ENCODE measurements at regions not wholly inside any gene's neighbourhood (a gene's known extent, or its start where the extent isn't known, plus 50 kb on each side); places are given as distances from the start of the nearest gene placed in this dataset.

GRCh38 chr4:1490654-1491327 is 84.5 kb upstream of the NKX1-1 start:
- intact Hi-C loops (cut with DNase I): no loop called here
- DNase-seq: peak in 5 of 10 donors; percentile 7 to 76 (median 48)

- peak in 5 of 10 donors; percentile 11 to 73 (median 54) for DNase-seq
- intact Hi-C loops (cut with DNase I): no loop called here
These were observed 83.9 kb upstream of the NKX1-1 start for GRCh38 chr4:1490011-1490653.

DNA sequence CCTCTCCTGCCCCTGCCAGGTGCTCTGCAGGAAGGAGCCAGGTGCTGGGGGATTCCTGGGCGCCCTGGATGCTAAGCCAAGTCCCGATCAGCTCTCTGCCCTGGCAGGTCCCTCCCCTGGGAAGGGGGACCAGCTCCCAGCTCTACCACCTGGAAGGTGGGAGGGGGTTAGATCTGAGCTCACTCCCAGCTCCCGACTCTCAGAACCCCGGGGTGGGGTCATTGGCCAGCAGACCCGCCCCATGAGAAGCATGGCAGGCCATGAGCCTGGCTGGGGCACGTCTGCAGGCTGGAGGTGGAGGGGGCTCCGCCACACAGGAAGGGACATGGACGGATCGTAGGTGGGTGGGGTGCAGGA is 83.4 kb upstream of the NKX1-1 start:
- intact Hi-C loops (cut with DNase I): no loop called here

DNA sequence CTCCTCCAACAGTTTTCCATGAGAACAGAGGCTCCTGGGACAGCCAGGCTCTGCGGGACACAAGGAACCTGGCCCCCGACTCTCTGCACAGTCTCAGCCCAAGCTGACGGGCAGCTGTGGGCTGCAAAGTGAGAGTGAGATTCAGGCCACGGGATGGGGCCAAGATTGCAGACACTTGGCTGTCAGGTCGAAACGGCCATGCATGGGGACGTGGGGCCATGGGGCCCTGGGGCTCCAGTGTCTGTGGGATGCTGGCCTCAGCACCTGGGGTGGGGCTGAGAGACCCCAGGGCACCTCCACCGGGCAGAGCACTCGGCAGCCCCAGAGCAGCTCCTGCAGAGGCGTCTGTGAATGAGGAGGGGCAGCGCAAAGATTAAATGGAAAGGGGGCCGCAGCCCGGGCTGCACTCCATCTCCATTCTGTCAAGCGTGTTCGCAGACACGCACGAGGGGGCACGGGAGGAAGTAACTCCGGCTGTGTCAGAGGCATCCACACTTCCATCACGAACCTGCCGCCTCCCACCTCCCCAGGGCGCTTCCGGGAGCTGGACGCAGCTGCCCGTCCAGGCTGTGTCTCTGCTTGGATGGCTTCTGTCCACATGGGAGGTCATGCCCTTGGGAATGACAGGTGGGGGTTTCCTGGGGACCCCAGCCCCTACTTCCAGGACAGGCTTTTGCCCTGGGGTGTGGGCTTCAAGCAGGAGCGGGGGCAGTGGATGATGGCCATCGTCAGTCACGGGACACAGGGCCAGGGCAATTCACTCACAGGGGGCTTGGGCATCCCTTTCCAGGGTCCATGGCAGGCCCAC is 82.8 kb upstream of the NKX1-1 start:
- peak in 4 of 10 donors; percentile 6 to 71 (median 38) for DNase-seq
- intact Hi-C loops (cut with DNase I): no loop called here

More for the DNA sequence above, 83.4 kb upstream of the NKX1-1 start:
- peak in 3 of 10 donors; percentile 12 to 57 (median 37) for DNase-seq

GRCh38 chr4:1488357-1488756 is 82.1 kb upstream of the NKX1-1 start:
- intact Hi-C loops (cut with DNase I): no loop called here
- peak in 2 of 10 donors; percentile 25 to 33 for DNase-seq

- peak in 1 of 10 donors; percentile 34 for DNase-seq
- intact Hi-C loops (cut with DNase I): no loop called here
These were observed 81.5 kb upstream of the NKX1-1 start for GRCh38 chr4:1487761-1488160.

DNA sequence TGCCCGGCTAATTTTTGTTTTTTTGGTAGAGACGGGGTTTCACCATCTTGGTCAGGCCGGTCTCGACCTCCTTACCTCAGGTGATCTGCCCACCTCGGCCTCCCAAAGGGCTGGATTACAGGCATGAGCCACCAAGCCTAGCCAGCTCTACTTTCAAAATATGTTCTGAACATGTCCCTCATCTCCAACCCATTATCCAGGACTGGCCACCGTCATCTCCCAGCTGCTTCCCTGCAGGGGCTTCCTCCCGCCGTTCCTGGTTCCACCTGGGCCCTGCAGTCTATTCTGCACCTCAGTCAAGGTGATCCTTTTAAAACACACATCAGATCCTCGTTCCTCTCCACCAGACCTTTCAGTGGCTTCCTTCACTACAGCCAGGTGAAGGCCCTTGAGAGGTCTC is 80.9 kb upstream of the NKX1-1 start:
- intact Hi-C loops (cut with DNase I): no loop called here
- DNase-seq: peak in 2 of 10 donors; percentile 21 to 52

- DNase-seq: no peak
- intact Hi-C loops (cut with DNase I): no loop called here
These were observed 79.0 kb upstream of the NKX1-1 start for GRCh38 chr4:1485280-1485679.

DNA sequence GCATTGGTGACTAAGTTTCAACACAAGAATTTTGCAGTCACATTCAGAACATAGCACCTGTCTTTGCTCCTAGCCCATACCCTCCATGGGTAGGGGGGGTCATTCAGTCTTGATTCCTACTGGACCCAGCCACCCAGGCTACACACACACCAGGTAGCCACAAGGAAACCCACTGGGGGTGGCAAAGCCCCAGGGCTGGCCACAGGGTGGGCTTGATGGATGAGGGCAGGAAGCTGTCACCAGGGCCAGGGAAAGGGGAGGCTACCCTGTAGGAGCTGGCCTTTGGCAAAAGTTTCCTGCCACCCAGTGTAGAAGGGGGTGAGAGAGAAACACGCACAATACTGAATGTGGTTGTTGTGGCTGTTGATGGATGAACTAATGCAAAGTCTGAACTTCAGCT is 74.5 kb upstream of the NKX1-1 start:
- intact Hi-C loops (cut with DNase I): no loop called here
- peak in 4 of 10 donors; percentile 9 to 52 (median 49) for DNase-seq

DNA sequence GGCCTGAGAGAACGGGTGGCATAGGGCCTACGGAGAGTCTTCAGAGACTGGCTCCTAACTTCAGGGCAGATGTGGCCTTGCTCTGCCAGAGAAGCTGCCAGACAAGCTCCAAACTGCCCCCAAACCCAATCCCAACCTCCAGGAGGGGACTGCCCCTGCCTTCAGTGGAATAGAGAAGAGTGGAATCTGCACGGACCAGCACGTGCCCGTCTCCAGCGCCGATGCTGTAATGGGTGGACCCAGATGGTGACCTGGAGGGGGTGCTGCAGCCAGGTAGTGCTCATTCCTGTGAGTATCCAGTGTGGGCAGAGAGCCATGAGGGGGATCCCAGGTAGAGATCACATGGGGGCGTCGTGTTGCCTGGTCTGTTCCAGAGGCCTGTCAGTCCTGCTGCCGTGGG is 73.2 kb upstream of the NKX1-1 start:
- intact Hi-C loops (cut with DNase I): no loop called here
- peak in 2 of 10 donors; percentile 39 to 72 for DNase-seq

GRCh38 chr4:1478766-1479355 is 72.6 kb upstream of the NKX1-1 start:
- intact Hi-C loops (cut with DNase I): no loop called here
- DNase-seq: peak in 4 of 10 donors; percentile 17 to 73 (median 40)

DNA sequence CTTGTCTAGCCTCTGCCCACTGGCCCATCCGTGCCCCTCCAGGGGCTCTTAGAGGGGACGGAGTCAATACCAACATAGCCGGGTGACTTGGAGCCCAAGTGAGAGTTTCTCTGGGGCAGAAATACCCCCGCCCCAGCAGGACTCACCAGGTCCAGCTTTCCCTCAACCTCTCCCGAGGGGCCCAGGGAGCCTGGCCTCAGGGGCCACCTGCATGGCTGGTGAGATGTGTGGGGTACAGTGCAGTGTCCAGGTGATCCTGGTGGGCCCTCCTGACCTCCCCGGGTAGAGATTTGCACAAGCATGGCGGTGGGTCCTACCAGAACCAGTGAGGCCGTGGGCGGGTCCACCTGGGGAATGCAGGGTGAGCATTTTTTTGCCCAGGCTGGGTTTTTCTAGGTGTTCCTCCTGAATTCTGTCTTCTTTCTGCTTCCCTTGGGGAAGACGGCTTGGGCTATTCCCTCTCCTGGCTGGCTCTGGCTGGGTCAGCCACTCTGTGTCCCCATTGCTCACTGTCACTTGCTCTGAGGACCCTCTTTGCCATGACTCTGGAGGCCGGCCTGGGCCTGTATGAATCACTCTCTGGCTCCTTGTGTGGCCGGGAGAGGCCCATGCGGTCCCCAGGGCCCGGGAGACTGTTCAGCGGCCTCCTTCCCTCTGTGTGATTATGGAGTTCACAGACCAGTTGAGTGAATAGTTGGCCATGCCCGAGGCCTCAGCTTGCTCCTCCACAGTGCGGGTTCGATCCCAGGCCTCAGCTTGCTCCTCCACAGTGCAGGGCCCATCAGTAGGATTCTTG is 71.0 kb upstream of the NKX1-1 start:
- peak in 2 of 10 donors; percentile 41 to 64 for DNase-seq
- intact Hi-C loops (cut with DNase I): no loop called here

DNA sequence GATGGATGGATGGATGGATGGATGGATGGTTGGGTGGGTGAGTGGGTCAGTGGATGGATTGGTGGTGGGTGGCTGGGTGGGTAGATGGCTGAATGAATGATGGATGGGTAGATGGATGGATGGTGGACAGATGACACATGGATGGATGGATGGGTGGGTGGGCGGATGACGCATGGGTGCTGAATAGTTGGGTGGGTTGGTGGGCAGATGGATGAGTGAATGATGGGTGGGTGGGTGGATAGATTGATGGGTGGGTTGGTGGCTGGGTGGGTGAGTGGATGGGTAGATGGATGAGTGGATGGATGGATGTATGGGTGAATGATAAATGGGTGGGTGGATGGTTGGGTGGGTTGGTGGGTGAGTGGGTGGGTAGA is 69.9 kb upstream of the NKX1-1 start:
- intact Hi-C loops (cut with DNase I): no loop called here
- DNase-seq: peak in 1 of 10 donors; percentile 10

GRCh38 chr4:1475277-1476139 is 69.3 kb upstream of the NKX1-1 start:
- peak in 1 of 10 donors; percentile 22 for DNase-seq
- intact Hi-C loops (cut with DNase I): no loop called here

GRCh38 chr4:1474126-1475090 is 68.2 kb upstream of the NKX1-1 start:
- DNase-seq: peak in 1 of 10 donors; percentile 63
- intact Hi-C loops (cut with DNase I): no loop called here

DNA sequence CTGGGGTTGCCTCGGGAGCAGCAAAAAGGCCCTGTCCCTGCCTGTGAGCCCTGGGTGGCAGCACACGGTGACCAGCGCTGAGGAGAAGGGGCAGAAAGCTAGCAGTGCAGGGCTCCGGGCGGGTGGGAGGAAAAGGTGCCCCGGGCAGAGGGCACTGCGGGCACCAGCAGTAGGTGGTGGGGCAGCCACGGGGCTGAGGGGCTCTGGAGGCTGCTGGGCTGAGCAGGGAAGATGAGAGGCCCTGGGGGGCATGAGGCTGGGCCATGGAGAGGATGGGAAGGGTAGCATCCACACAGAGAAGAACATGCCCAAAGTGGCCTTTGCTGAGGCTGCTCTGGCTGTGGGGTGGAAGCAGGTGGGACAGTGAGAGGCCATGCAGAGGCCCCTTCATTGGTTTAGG is 67.5 kb upstream of the NKX1-1 start:
- DNase-seq: peak in 2 of 10 donors; percentile 40 to 71
- intact Hi-C loops (cut with DNase I): no loop called here

- intact Hi-C loops (cut with DNase I): no loop called here
- DNase-seq: peak in 3 of 10 donors; percentile 14 to 75 (median 70)
These were observed 66.8 kb upstream of the NKX1-1 start for GRCh38 chr4:1472911-1473518.

Data from posterior cingulate gyrus (tissue), 11 donors.